HG03378 (cell line): ENCODE measurements at regions not wholly inside any gene's neighbourhood (a gene's known extent, or its start where the extent isn't known, plus 50 kb on each side); places are given as distances from the start of the nearest gene placed in this dataset.
A peak's percentile ranks its signal among the peaks of the same experiment; 100 is the strongest.
"Not testable (repeated sequence)": the region's sequence is repeated elsewhere in the genome, so short reads cannot be mapped to it uniquely, and the experiment has no call there.

Experiments
- ATAC-seq: cut with Tn5 transposase; IDR thresholded peaks from one replicate; pipeline ENCODE4 v1.9.1; 2021; ENCODE audit warnings: mild to moderate bottlenecking, moderate library complexity; ENCODE audit not compliant: unreplicated experiment

DNA sequence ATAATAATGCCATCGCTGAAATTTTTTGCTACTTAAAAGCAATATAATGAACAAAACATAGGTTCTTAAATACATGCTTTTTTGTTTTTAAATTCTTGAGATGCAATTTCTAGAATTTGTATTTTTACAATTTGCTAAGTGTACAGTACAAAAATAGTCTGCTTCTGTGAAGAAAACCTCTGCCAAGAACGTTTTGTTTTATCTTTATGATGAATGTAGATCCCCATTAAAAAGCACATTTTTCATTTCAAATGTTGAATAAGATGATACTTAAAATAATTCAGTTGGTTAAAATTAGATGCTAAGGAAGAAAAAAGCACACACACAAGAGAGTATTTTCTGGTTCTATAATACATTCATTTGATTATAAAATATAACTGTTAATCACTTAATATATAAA is 1358.5 kb upstream of the CITED2 start:
- no peak for ATAC-seq

DNA sequence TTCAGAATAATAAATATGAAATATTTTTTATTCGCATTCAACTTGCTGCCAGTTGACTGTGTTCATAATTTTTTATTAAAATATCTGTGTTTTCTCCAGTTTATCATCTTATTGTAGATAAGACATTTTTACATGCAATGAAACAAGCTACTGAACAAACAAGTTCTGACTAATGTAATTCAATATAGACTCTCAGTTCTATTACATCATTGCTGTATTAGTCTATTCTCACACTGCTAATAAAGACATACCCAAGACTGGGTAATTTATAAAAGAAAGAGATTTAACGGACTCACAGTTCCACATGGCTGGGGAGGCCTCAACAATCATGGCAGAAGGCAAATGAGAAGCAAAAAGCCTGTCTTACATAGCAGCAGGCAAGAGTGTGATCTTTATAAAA is 1357.7 kb upstream of the CITED2 start:
- no peak for ATAC-seq

DNA sequence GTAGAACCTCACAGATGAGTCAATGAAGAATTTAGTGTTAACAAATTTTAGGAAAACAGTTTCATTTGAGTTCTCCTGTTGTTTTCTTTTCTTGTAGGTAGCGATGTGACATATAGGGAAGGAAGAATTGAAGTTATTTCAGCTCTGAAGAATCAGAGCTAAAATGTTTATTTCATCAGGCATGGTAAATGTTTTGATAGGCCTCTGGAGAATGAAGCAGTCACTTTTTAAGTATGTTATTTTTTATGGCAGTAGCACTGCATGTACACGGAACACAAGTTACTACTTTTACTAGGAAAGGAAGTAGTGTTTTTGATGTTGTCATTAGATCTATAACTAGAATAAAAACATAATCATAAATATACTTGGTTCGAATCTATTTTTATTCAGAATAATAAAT is 1357.3 kb upstream of the CITED2 start:
- ATAC-seq = no peak

DNA sequence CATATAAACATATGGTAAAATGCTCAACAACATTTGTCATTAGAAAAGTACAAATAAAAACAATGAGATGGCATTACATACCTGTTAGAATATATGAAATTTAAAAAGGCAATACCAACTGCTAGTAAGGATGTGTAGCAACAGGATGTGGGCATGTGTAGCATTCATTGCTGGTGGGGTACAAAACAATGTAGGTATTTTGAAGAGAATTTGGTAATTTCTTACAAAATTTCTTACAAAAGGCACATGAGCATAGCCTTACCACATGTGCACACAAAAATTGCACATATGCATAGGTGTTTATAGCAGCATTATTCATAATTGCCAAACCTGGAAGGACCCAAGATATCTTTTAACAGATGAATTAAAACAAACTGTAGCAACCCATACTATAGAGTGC is 1355.1 kb upstream of the CITED2 start:
- ATAC-seq = no peak

DNA sequence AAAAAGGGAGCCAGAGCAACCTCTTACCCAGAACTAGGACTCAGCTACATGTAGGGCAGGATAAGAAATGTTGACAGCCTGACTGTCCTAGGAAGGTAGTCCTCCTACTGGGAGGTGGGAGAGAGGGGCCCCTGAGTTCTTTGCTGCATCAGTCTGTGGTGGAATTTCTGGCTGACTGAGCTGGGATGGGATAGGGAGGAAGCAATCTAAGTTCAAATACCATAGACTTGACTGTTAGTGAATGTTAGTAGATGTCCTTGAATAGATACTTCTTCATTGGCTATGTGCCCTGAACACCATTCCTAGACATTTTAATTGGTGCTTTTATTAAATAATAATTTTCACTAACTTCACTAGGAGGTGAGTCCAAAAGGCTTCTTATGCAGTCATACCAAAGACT is 1343.6 kb upstream of the CITED2 start:
- no peak for ATAC-seq

DNA sequence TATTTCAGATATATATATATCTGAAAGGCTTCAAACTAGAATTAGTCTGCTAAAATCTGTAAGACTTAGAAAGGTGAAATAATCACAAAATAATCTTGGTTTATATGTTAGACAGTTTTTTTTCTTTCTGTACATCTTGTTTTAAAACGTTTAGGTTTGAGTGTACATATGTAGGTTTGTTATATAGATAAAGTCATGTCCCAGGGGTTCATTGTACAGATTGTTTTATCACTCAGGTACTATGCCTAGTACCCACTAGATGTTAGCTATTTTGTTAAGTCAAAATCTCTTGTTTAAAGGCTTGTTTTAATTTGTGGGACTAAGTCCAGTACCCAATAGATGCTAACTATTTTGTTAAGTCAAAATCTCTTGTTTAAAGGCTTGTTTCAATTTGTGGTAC is 1339.0 kb upstream of the CITED2 start:
- no peak for ATAC-seq

DNA sequence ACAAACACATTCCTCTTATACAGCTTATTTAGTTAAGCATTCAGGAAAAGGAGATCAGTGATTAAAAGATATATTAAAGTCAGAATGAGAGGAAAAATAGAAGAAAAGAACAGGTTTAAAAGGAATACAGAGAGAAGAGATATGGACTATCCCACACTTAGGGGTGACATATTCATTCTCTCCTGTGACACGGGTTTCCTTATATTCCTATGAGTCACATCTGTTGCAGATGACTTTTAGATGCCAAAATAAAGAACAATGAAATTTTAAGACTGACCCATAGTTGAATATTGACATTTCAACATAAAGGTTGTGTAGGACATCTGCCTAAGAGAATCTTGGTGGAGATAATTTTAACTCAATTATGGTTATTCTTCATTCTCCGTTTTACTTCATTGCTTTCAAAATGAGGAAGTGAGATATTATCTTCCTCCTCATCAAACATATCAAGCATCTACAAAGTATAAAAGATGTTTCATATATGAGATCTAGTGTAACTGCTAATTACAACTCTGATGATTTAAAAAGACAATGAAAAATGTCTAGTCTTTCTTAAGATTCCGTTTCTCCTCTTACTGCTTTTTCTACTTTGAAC is 1336.7 kb upstream of the CITED2 start:
- peak; percentile 69 for ATAC-seq

DNA sequence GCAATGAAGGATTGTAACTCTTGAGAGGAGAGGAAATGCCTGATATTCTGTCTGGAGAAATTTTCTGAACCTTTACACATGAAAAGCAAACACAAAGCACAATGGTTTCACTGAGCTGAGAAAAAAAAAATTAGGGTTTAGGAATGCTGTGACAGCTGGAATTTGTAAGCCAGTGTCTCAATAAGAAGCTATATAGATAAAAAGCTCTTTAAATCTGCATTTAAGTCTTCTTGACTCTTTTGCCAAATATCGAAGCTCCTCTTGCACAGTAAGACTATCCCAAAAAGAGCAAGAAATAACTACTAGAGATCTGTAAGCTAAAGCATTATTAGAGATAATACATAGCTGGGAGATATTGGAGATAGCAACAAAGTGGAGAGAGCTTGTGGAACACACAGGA is 1334.0 kb upstream of the CITED2 start:
- no peak for ATAC-seq

DNA sequence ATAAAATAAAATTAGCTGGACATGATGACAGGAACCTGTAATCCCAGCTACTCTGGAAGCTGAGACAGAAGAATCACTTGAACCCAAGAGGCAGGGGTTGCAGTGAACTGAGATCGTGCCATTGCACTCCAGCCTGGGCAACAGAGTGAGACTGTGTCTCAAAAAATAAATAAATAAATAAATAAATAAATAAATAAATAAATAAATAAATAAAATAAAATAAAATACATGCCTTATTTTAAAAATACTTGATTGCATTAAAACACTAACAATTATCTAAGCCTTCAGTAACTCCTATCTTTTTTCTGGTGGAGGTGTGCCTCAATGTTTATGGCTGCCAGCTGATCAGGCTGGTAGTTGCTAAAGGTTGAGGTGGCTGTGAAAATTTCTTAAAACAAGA is 1329.6 kb upstream of the CITED2 start:
- ATAC-seq = not testable (repeated sequence)

DNA sequence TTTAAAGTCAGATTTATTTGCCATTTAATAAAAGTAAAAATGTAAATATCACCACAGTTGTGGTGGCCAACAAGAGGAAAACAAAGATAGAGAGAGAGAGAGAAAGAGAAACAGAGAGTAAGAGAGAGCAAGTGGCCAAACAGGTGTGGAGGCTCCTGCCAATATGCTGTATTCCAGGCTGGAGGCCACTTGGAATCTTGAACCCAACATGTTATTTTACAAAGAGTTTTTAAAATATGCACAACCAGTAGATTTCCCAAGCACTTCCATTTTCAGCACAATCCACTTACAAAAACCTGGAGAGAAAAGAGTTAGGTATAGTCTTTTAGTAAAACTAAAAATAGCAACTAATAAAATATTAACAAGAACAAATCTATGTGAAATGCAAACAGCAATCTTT is 1323.1 kb upstream of the CITED2 start:
- ATAC-seq = no peak

DNA sequence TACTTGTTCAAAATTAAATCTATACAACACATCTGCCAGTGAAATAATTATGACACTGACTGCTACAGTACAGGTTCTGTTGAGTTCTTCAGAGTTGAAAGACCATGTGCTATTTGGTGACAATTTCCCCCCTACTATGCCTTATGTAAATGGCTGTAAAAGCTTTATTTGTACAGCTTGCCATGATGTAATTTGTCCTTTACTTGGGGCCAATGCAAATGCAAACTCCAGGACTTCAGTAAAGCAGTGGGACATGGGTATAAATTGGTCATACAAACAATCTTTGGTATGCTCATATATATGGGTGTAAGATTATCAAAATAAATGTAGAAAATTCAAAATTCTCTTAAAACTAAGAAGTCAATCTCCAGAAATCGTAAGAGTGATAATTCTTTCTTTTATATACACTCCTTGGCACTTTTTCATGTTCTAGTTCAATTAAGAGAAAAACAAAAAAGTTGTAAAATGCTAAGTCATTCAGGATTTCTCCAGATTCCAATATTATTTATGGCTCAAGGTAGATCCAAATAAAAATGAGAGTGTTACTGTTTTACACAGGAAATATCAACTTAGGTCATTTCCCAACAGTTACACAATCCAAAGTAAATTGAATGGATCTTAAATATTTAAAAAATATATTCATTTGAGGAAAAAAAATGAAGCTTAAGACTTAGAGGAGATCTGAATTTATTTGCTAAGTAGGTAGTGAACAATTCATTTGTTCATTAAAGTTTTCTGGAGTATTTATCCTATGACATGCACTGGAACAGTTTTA is 1310.5 kb upstream of the CITED2 start:
- ATAC-seq = no peak

DNA sequence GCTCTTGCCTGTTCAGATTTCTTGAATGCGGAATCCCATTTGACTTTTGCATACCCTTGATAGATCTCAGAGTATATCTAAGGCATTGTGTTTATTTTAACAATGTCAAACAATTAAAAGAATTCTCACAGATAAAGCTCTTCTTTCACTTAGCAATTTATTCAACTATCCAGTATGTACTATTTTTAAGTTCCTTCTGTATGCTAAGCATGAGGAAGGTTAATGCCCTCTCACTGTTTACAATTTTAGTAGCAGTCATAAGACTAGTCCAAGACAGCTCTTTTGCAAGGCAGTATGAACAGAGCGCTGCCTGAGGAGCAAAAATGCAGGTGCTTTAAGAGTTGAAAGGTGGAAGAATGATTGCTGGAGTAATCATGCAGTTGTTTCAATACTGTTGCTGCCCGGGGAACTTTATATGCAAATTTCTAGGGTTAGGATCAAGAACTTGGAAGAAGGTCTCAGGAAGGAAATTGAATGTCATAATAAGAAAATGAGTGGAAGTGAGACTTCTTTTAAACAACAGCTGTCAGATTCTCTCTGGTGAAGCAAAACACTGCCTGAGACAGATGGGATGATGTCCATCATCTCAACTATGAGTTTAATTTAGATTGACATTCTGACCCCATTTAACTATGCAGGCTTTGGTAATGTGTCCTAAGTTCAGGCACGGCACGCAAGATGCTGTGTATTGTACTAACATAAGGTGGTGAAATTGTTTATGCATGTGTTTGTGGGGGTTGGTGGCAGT is 1303.5 kb upstream of the CITED2 start:
- no peak for ATAC-seq

DNA sequence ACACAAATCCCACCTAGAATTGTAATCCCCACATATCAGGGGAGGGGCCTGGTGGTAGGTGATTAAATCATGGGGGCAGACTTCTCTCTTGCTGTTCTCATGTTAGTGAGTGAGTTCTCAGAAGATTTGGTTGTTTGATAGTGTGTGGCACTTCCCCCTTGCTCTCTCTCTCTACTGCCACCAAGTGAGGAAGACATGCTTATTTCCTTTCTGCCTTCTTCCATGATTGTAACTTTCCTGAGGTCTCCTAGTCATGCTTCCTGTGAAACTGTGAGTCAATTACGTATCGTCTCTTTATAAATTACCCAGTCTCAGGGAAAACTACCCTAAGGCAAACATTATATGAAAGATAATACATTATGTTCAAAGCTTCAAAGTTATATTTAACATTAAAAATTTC is 1297.5 kb upstream of the CITED2 start:
- ATAC-seq = no peak

DNA sequence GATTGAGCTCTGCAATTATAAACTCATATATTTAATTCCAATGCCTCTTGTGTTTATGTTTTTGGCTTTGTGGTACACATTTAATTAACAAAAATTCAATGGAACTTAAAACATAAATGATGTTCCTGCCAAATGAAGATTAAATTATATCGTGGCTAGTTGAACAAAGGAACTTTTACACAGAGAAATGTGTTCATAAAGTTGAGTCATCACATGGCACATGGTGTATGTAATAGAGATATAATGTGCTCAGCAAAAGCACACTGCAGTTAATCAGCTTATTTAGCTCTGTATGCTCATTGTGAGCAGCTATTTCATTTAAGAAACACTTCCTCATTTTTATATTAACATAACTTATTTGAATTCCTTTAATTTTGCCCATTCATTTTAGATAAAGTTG is 1295.6 kb upstream of the CITED2 start:
- ATAC-seq = no peak

DNA sequence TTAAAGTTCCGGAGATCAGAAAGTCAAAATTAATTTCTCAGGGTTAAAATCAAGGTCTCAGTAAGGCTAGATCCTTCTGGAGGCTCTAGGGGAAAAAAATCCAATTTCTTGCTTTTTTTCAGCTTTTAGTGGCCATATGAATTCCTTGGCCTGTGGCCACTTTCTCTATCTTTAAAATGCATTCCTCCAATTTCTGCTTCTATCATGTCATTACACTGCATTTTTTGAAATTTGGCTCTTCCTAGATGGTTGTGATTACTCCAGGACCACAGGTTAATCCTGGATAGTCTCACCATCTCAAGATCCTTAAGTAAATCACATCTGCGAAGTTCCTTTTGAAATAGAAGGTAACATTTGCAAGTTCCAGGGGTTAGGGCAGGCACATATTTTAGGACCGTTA is 1294.9 kb upstream of the CITED2 start:
- ATAC-seq = no peak

DNA sequence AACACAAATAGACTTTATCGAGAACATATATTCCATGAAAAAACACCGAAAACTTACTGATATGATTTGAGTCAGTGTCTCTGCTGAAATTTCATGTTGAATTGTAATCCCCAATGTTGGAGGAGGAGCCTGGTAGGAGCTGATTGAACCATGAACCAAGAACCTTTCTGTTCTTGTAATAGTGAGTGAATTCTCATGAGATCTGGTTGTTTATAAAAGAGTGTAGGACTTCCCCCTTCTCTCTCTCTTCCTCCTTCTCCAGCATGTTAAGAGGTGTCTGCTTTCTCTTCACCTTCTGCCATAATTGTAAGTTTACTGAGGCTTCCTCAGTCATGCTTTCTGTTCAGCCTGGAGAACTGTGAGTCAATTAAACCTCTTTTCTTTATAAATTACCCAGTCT is 1289.3 kb upstream of the CITED2 start:
- no peak for ATAC-seq

DNA sequence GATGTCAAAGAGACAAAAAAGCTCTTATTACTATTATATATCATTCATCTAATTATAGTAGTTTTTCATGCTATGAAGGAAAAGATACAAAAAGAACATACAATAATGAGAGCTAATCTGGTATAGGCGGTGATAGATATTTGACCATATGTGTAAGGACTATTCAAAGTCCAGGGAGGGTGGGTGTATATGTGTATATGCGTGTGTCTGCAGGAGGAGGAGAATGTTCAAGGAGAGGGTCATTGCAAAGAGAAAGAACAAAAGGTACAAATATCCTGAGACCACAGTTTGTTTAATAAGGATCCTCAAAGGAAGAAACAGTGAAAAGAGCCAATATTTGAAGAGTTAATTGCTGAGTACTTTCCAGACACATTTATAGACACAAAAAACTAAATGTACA is 1288.6 kb upstream of the CITED2 start:
- ATAC-seq = no peak

DNA sequence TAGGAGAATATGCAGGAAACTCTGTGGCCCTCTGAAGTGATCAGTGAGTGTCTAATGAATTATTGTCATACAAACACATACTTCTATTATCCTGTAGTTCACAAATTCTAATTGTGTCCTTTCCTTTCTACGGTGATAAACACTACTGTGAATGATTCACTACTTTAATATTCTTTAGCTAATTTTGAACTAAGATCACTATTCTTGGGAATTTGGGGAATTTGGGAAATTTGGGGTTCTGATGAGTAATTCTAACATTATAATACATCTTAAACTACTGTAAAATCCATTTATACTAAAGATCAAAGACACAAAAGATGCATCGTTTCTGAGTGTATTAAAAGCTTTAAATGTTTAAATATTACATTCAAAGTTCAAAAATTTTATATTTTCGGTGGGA is 1287.2 kb upstream of the CITED2 start:
- no peak for ATAC-seq

DNA sequence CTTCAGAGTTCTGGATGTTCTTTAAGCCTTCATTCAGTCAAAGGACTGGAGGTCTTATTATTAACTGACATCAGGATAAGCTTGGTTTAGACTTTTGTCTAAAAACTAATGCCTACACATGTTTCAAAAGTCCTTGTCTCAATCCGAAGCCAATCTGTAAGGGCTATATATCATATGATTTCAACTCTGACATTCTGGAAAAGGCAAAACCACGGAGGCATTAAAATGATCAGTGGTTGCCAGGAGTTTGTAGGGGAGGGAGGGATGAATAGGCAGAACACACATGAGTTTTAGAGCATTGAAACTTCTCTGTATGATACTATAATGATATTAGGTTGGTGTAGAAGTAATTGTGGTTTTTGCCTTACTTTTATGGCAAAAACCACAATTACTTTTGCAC is 1285.8 kb upstream of the CITED2 start:
- ATAC-seq = no peak

DNA sequence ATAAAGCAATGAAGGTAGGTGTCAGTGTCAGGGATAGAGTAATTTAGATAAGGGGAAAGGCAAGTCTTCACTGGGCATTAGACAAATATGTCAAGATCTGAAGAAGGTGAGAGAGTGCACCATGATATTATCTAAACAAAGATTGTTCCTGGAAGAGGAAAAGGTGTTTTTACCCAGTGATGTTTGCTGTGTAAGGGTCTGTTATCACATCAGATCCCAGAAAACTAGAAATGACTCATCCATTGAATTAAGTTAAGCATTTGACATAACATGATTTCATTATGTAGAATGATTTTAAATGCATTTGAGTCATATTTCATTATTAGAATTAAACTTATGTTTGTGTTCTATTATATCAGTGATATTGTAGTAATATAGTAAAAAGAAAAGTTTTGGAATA is 1279.5 kb upstream of the CITED2 start:
- no peak for ATAC-seq

DNA sequence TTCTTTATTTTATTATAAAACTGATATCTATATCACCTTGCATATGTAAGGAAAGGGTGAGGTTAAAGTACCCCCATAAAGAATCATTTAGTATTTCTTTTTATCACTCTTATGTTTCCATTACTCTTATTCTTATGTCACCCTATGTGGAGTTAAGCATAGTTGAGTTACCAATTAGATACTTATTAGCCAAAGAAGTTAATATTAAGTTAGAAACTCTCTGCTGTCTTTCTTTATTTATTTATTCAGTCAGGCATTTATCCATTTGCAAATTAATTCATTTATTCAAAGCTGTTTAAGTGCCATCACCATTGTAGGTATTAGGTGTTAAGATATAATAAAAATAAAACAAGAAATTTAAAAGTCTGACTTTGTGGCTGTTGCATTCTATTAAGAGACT is 1279.1 kb upstream of the CITED2 start:
- no peak for ATAC-seq

DNA sequence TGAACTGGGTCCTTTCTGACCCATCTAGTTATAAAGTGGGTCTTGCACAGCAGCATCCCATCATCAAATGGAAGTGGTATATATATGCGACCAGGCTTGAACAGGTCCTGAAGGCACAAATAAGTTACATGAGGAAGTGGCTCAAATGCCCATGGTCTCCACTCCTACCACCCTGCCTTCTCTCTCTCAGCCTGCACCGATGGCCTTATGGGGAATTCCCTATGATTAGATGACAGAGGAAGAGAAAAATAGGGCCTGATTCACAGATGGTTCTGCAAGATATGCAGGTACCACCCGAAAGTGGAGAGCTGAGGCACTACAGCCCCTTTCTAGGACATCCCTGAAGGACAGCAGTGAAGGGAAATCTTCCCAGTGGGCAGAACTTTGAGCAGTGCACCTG is 1275.1 kb upstream of the CITED2 start:
- ATAC-seq = not testable (repeated sequence)
